IMR-90 (cell line): ENCODE measurements at regions not wholly inside any gene's neighbourhood (a gene's known extent, or its start where the extent isn't known, plus 50 kb on each side); places are given as distances from the start of the nearest gene placed in this dataset.

Experiments used
- ATAC-seq: fragments of 200-7000 bp; cut with Tn5 transposase; 2 replicates; pipeline ENCODE4 v1.9.1; 2020; ENCODE audit warnings: low read depth, mild to moderate bottlenecking, moderate library complexity
- BruUV-seq: library from RNA; stranded (reverse); fragments of 400-500 nt; replicated peaks from 2 replicates; lab custom pipeline; 2021; lab: Mats Ljungman, UMichigan
- CTCF ChIA-PET: fragments of 300-600 bp; formaldehyde crosslinking; extraction: SDS; loops from one replicate; lab custom pipeline; 2021; ENCODE audit warnings: antibody characterized with exemption; lab: Yijun Ruan, JAX
- POLR2A ChIA-PET: fragments of 300-600 bp; sonication (Branson Sonifier 250); formaldehyde crosslinking; loops from one replicate; lab custom pipeline; 2022; ENCODE audit warnings: antibody characterized with exemption; ENCODE audit not compliant: unreplicated experiment; lab: Charles Lee
- DNase-seq: peaks from one replicate; pipeline ENCODE4 v3.0.0; 2013
- H2AFZ ChIP-seq: replicated peaks from 2 replicates; pipeline ENCODE3; 2013; ENCODE audit warnings: low read length, mild to moderate bottlenecking; ENCODE audit not compliant: poor library complexity
- H2AK5ac ChIP-seq: 2 replicates; pipeline ENCODE4 v1.6.1; 2013; ENCODE audit warnings: low read depth, low read length, inconsistent platforms
- H2AK9ac ChIP-seq: replicated peaks from 2 replicates; pipeline ENCODE3; 2013; ENCODE audit warnings: mild to moderate bottlenecking, low read depth, low read length, moderate library complexity; ENCODE audit not compliant: poor library complexity
- H2BK120ac ChIP-seq: 2 replicates; pipeline ENCODE4 v1.6.1; 2013; ENCODE audit warnings: low read depth, low read length, inconsistent platforms
- H2BK15ac ChIP-seq: 3 replicates; pipeline ENCODE4 v1.6.1; 2013; ENCODE audit warnings: low read depth, low read length, inconsistent platforms
- H2BK20ac ChIP-seq: 2 replicates; pipeline ENCODE4 v1.6.1; 2013; ENCODE audit warnings: low read depth, mild to moderate bottlenecking, inconsistent platforms, low read length, moderate library complexity
- H2BK5ac ChIP-seq: 2 replicates; pipeline ENCODE4 v1.6.1; 2013; ENCODE audit warnings: mild to moderate bottlenecking, low read depth, low read length, inconsistent platforms; ENCODE audit not compliant: poor library complexity, severe bottlenecking
- H3K14ac ChIP-seq: replicated peaks from 2 replicates; pipeline ENCODE4 v1.6.1; 2013; ENCODE audit warnings: low read depth, low read length, inconsistent platforms
- H3K18ac ChIP-seq: 2 replicates; pipeline ENCODE4 v1.6.1; 2013; ENCODE audit warnings: low read depth, low read length, control low read depth
- H3K23ac ChIP-seq: 2 replicates; pipeline ENCODE4 v1.6.1; 2013; ENCODE audit warnings: low read depth, low read length, inconsistent platforms
- H3K27ac ChIP-seq: 2 replicates; pipeline ENCODE4 v1.5.1; 2013; ENCODE audit warnings: mild to moderate bottlenecking, control low read depth, low read length; ENCODE audit not compliant: insufficient read depth
- H3K27me3 ChIP-seq: 2 replicates; pipeline ENCODE4 v1.6.1; 2013; ENCODE audit warnings: low read length; ENCODE audit not compliant: control insufficient read depth, insufficient read depth
- H3K36me3 ChIP-seq: 2 replicates; pipeline ENCODE4 v1.6.1; 2013; ENCODE audit warnings: low read length, mixed read lengths; ENCODE audit not compliant: control insufficient read depth, insufficient read depth
- H3K4ac ChIP-seq: 2 replicates; pipeline ENCODE4 v1.6.1; 2013; ENCODE audit warnings: low read depth, low read length, inconsistent platforms
- H3K4me1 ChIP-seq: 2 replicates; pipeline ENCODE4 v1.6.1; 2013; ENCODE audit warnings: low read length, mixed read lengths; ENCODE audit not compliant: control insufficient read depth, insufficient read depth
- H3K4me2 ChIP-seq: 2 replicates; pipeline ENCODE4 v1.6.1; 2013; ENCODE audit warnings: low read depth, mild to moderate bottlenecking, control low read depth, low read length, moderate library complexity
- H3K4me3 ChIP-seq: 2 replicates; pipeline ENCODE4 v1.5.1; 2013; ENCODE audit warnings: low read depth, mild to moderate bottlenecking, control low read depth, low read length, moderate library complexity; ENCODE audit not compliant: insufficient read depth
- H3K56ac ChIP-seq: 2 replicates; pipeline ENCODE4 v1.6.1; 2013; ENCODE audit warnings: low read length, inconsistent platforms; ENCODE audit not compliant: insufficient read depth; ENCODE audit errors: extremely low read depth
- H3K79me1 ChIP-seq, 2 experiments: 2 replicates each; pipeline ENCODE4 v1.6.1; 2013; ENCODE audit warnings: low read length in 2 of 2, inconsistent platforms in 1 of 2, low read depth in 1 of 2
- H3K9ac ChIP-seq: 2 replicates; pipeline ENCODE4 v1.6.1; 2013; ENCODE audit warnings: low read depth, low read length, control low read depth
- H3K9me1 ChIP-seq: 2 replicates; pipeline ENCODE4 v1.6.1; 2013; ENCODE audit warnings: low read length, inconsistent platforms; ENCODE audit not compliant: insufficient read depth
- H3K9me3 ChIP-seq: 2 replicates; pipeline ENCODE4 v1.6.1; 2013; ENCODE audit warnings: low read length; ENCODE audit not compliant: control insufficient read depth, insufficient read depth
- H4K20me1 ChIP-seq: 2 replicates; pipeline ENCODE4 v1.6.1; 2013; ENCODE audit warnings: low read length, inconsistent platforms; ENCODE audit not compliant: insufficient read depth
- H4K5ac ChIP-seq: 2 replicates; pipeline ENCODE4 v1.6.1; 2013; ENCODE audit warnings: mild to moderate bottlenecking, low read depth, low read length, control low read depth
- H4K8ac ChIP-seq, 2 experiments: 2 replicates each; pipeline ENCODE4 v1.6.1; 2013; ENCODE audit warnings: low read depth in 2 of 2, low read length in 2 of 2, control low read depth in 1 of 2, inconsistent platforms in 1 of 2
- H4K91ac ChIP-seq: 2 replicates; pipeline ENCODE4 v1.6.1; 2013; ENCODE audit warnings: low read depth, low read length, inconsistent platforms; ENCODE audit not compliant: insufficient read depth
- BHLHE40 ChIP-seq: fragments of 150-350 bp; IDR thresholded peaks from 2 replicates; pipeline ENCODE4 v1.6.1; 2016; ENCODE audit warnings: mild to moderate bottlenecking, low read depth, low read length
- CEBPB ChIP-seq: IDR thresholded peaks from 2 replicates; pipeline ENCODE4 v1.6.1; 2012; ENCODE audit warnings: low read depth, low read length, improper control_type of control experiment
- CHD1 ChIP-seq: IDR thresholded peaks from 2 replicates; pipeline ENCODE4 v1.6.1; 2012; ENCODE audit warnings: low read depth, low read length, improper control_type of control experiment
- FOS ChIP-seq: fragments of 150-350 bp; IDR thresholded peaks from 2 replicates; pipeline ENCODE4 v1.6.1; 2016; ENCODE audit warnings: low read depth, low read length
- MAFK ChIP-seq: IDR thresholded peaks from 2 replicates; pipeline ENCODE4 v1.6.1; 2012; ENCODE audit warnings: low read depth, low read length, improper control_type of control experiment
- MAZ ChIP-seq: IDR thresholded peaks from 2 replicates; pipeline ENCODE4 v1.6.1; 2012; ENCODE audit warnings: low read depth, mild to moderate bottlenecking, low read length, improper control_type of control experiment, moderate library complexity, borderline replicate concordance
- MXI1 ChIP-seq: IDR thresholded peaks from 2 replicates; pipeline ENCODE4 v1.6.1; 2012; ENCODE audit warnings: low read depth, mild to moderate bottlenecking, low read length, moderate library complexity, borderline replicate concordance
- NFE2L2 ChIP-seq: fragments of 150-350 bp; IDR thresholded peaks from 2 replicates; pipeline ENCODE4 v1.6.1; 2016; ENCODE audit warnings: low read depth, mild to moderate bottlenecking, low read length
- POLR2A ChIP-seq: IDR thresholded peaks from 2 replicates; pipeline ENCODE4 v1.6.1; 2012; ENCODE audit warnings: mild to moderate bottlenecking, low read depth, low read length
- RAD21 ChIP-seq: IDR thresholded peaks from 2 replicates; pipeline ENCODE4 v1.6.1; 2012; ENCODE audit warnings: low read length, improper control_type of control experiment
- RCOR1 ChIP-seq: IDR thresholded peaks from 2 replicates; pipeline ENCODE4 v1.6.1; 2012; ENCODE audit warnings: mild to moderate bottlenecking, low read length, improper control_type of control experiment; ENCODE audit not compliant: insufficient replicate concordance
- RFX5 ChIP-seq: IDR thresholded peaks from 2 replicates; pipeline ENCODE4 v1.8.0; 2012; ENCODE audit warnings: low read depth, mild to moderate bottlenecking, low read length, moderate library complexity
- SMC3 ChIP-seq: fragments of 150-350 bp; IDR thresholded peaks from 2 replicates; pipeline ENCODE4 v1.6.1; 2016; ENCODE audit warnings: low read depth, mild to moderate bottlenecking, antibody characterized with exemption, low read length, moderate library complexity
- WGBS, 2 experiments: methylation state at CpG; one replicate each; pipeline versions ENCODE4 v1.1.5 to v1.1.7; 2013; ENCODE audit warnings: missing lambda C conversion rate in 2 of 2; ENCODE audit not compliant: insufficient read length in 1 of 2; ENCODE audit errors: extremely low coverage in 2 of 2; 5-methylcytosine and 5-hydroxymethylcytosine counted together
- dilution Hi-C: fragments of 300-500 bp; cut with HindIII; formaldehyde crosslinking; loops from one replicate; pipeline ENCODE4 v1.14.3; 2018; ENCODE audit warnings: low sequenced_read_pairs; ENCODE audit not compliant: unreplicated experiment
- in situ Hi-C: fragments of 300-500 bp; cut with MboI; formaldehyde crosslinking; loops from 3 replicates; pipeline ENCODE4 v1.14.3; 2019; ENCODE audit warnings: low sequenced_read_pairs, inconsistent platforms, mixed read lengths
- intact Hi-C: fragments of 100-400 bp; cut with micrococcal nuclease; formaldehyde crosslinking; loops from 2 replicates; pipeline ENCODE4 v1.10.0; 2022
- TF ChIP-seq, protein P1 (sequence below): fragments of 150-350 bp; IDR thresholded peaks from 2 replicates; pipeline ENCODE4 v1.6.1; 2016; ENCODE audit warnings: low read depth, mild to moderate bottlenecking, low read length, moderate library complexity, borderline replicate concordance
- TF ChIP-seq, protein P2 (sequence below): conservative IDR thresholded peaks from 2 replicates; pipeline ENCODE4 v1.5.1; 2012; ENCODE audit warnings: mild to moderate bottlenecking, low read depth, low read length, improper control_type of control experiment
- TF ChIP-seq, protein P3 (sequence below): fragments of 150-350 bp; IDR thresholded peaks from 2 replicates; pipeline ENCODE4 v1.6.1; 2017; ENCODE audit warnings: mild to moderate bottlenecking, antibody characterized with exemption, low read length, low read depth

DNA sequence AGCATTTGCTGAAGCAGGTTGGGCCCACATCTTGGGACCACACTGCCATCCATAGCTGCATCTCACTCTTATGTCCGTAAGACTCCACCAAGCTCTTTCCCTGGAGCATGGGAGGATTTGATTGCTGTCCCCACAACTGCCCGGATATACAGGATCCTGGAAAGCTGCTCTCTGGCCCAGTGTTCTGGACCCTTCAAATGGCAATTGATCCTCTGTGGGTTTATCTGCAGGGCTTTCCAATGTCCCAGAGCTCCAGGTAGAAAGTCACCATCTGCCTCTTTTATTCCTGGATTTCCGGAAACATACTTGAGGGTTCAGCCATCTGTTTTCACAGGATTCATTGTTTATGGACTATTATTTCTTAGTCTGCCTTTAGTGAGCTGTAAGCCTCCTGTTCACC lies 214.6 kb downstream of the SREK1 start:
- in situ Hi-C loops: no loop called here
- no peak overlapping the region for H3K9ac ChIP-seq

More for the DNA sequence above, 214.6 kb downstream of the SREK1 start:
- Histone ChIP-seq H2BK5ac (no peak overlapping the region), H3K23ac (no peak overlapping the region), H2BK15ac (no peak overlapping the region), H3K4me1 (no peaks in the 10 kb centered on the region), H3K4me3 (no peak overlapping the region), H3K4me2 (no peak overlapping the region), H3K79me1 (no peaks in the 10 kb centered on the region), H3K9me3 (no peaks in the 10 kb centered on the region), H2AFZ (no peak overlapping the region), H3K56ac (no peak overlapping the region), H3K27ac (no peak overlapping the region), H4K20me1 (no peaks in the 10 kb centered on the region), H2AK5ac (no peak overlapping the region), H4K5ac (no peak overlapping the region), H3K9me1 (peaks cover 4% of the 10 kb centered on the region; the same call in 1 of the 2 replicates), H3K27me3 (no peaks in the 10 kb centered on the region), H3K4ac (no peak overlapping the region), H4K8ac (no peak overlapping the region), H2AK9ac (no peak overlapping the region), H2BK20ac (no peak overlapping the region), H3K36me3 (no peaks in the 10 kb centered on the region), H2BK120ac (no peak overlapping the region), H3K18ac (no peak overlapping the region), H4K91ac (no peak overlapping the region), H3K14ac (no peak overlapping the region)
- TF ChIP-seq FOS: no peak
- TF ChIP-seq MAFK: no peak
- TF ChIP-seq, protein P1, sequence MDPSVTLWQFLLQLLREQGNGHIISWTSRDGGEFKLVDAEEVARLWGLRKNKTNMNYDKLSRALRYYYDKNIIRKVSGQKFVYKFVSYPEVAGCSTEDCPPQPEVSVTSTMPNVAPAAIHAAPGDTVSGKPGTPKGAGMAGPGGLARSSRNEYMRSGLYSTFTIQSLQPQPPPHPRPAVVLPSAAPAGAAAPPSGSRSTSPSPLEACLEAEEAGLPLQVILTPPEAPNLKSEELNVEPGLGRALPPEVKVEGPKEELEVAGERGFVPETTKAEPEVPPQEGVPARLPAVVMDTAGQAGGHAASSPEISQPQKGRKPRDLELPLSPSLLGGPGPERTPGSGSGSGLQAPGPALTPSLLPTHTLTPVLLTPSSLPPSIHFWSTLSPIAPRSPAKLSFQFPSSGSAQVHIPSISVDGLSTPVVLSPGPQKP: no peak
- no peak for TF ChIP-seq RAD21
- no peak for TF ChIP-seq RFX5
- no peak for TF ChIP-seq CHD1
- no peak for TF ChIP-seq BHLHE40
- TF ChIP-seq, protein P2, sequence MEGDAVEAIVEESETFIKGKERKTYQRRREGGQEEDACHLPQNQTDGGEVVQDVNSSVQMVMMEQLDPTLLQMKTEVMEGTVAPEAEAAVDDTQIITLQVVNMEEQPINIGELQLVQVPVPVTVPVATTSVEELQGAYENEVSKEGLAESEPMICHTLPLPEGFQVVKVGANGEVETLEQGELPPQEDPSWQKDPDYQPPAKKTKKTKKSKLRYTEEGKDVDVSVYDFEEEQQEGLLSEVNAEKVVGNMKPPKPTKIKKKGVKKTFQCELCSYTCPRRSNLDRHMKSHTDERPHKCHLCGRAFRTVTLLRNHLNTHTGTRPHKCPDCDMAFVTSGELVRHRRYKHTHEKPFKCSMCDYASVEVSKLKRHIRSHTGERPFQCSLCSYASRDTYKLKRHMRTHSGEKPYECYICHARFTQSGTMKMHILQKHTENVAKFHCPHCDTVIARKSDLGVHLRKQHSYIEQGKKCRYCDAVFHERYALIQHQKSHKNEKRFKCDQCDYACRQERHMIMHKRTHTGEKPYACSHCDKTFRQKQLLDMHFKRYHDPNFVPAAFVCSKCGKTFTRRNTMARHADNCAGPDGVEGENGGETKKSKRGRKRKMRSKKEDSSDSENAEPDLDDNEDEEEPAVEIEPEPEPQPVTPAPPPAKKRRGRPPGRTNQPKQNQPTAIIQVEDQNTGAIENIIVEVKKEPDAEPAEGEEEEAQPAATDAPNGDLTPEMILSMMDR: no peak
- no peak for TF ChIP-seq SMC3
- no peak for TF ChIP-seq RCOR1
- TF ChIP-seq CEBPB: no peak
- no peak for TF ChIP-seq MXI1
- TF ChIP-seq POLR2A: no peak
- TF ChIP-seq, protein P3, sequence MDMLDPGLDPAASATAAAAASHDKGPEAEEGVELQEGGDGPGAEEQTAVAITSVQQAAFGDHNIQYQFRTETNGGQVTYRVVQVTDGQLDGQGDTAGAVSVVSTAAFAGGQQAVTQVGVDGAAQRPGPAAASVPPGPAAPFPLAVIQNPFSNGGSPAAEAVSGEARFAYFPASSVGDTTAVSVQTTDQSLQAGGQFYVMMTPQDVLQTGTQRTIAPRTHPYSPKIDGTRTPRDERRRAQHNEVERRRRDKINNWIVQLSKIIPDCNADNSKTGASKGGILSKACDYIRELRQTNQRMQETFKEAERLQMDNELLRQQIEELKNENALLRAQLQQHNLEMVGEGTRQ: no peak
- no peak for TF ChIP-seq NFE2L2
- TF ChIP-seq MAZ: no peak
- intact Hi-C loops: no loop called here
- ChIA-PET POLR2A (no interaction called here), CTCF (no interaction called here)
- ATAC-seq (no peak), DNase-seq (no peak)
- dilution Hi-C loops: no loop called here
- WGBS, 2 experiments: no CpG with 5 or more reads among the region's 3 CpGs
- no TSS peak for BruUV-seq
